ENCODE measurements at regions not wholly inside any gene's neighbourhood (a gene's known extent, or its start where the extent isn't known, plus 50 kb on each side); places are given as distances from the start of the nearest gene placed in this dataset.

DNA sequence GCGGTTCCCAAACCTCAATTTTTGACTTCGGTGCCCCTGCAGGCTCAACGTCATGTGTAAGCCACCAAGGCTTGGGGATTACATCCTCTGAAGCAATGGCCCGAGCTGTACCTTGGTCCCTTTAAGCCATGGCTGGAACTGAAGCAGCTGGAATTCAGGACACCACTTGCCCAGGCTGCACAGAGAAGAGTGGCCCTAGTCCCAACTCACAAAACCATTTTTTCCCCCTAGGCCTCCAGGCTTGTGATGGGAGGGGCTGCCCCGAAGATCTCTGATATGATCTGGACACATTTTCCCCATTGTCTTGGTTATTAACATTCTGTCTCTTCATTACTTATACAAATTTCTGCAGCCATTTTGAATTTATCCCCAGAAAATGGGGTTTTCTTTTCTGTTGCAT lies 233.3 kb upstream of the ADGRL4 start:
- TF ChIP-seq, protein P1, sequence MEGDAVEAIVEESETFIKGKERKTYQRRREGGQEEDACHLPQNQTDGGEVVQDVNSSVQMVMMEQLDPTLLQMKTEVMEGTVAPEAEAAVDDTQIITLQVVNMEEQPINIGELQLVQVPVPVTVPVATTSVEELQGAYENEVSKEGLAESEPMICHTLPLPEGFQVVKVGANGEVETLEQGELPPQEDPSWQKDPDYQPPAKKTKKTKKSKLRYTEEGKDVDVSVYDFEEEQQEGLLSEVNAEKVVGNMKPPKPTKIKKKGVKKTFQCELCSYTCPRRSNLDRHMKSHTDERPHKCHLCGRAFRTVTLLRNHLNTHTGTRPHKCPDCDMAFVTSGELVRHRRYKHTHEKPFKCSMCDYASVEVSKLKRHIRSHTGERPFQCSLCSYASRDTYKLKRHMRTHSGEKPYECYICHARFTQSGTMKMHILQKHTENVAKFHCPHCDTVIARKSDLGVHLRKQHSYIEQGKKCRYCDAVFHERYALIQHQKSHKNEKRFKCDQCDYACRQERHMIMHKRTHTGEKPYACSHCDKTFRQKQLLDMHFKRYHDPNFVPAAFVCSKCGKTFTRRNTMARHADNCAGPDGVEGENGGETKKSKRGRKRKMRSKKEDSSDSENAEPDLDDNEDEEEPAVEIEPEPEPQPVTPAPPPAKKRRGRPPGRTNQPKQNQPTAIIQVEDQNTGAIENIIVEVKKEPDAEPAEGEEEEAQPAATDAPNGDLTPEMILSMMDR (IDR thresholded peaks at IDR 0.05): no peak
- TF ChIP-seq POLR2A (IDR thresholded peaks at IDR 0.05): no peak

Measured in right lobe of liver (tissue), 4 donors.